ENCODE measurements at regions not wholly inside any gene's neighbourhood (a gene's known extent, or its start where the extent isn't known, plus 50 kb on each side); places are given as distances from the start of the nearest gene placed in this dataset.
A peak's percentile ranks its signal among the peaks of the same experiment; 100 is the strongest.
"Not testable (repeated sequence)": the region's sequence is repeated elsewhere in the genome, so short reads cannot be mapped to it uniquely, and the experiment has no call there.

DNA sequence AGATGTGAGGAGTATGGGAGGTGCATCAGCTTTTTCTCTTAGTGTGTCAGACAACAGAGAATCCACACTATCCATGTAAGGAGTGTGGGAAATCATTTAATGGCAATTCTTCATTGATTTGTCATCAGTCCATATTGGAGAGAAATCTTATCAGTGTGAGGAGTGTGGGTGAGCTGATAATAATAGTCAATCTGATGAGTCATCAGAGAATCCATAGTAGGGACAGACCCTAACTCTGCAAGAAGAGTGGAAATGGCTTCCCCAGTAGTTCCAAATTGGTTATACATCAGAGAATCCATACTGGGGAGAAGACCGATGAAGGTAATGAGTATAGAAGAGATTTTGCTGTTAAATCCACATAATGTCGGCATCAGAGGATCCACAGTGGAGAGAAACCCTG is 150.5 kb upstream of the THUMPD2 start:
- DNase-seq: no peak

DNA sequence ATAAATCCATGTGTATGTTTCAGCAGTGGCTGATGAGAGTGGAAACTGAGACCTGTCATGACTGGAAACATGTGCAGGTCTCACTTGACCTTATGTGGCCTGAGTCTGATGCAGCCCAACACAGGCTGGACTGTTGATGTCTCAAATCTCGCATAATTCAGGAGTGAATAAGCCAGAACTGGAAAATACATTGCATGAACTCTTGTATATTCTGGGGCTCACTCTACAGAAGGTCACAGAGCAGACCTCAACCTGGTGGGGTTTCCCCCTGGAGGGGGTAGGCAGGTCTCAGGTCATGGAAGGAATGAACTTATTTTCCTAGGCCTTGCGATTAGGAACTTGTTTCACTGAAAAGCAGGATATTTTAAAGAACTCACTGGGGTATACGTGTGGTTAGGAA is 146.3 kb upstream of the THUMPD2 start:
- no peak for DNase-seq

DNA sequence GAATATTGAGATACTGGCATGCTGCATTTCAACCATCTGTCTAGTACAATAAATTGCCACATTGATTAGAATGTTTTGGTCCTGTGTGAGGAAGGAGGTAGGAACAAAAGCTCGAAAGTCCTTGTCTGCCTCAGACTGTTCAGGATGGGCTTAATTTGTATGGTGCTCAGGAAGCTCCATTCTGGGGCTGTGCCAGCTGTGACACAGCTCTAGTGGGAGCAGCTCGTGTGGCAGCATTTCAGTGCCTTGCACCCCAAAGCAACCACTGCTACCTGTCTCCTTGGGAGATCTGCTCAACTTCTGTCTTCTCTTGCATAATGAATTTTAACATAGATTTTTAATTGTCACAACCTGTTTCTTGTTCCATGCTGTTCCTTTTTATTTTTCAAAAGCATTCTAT is 144.4 kb upstream of the THUMPD2 start:
- DNase-seq: no peak

DNA sequence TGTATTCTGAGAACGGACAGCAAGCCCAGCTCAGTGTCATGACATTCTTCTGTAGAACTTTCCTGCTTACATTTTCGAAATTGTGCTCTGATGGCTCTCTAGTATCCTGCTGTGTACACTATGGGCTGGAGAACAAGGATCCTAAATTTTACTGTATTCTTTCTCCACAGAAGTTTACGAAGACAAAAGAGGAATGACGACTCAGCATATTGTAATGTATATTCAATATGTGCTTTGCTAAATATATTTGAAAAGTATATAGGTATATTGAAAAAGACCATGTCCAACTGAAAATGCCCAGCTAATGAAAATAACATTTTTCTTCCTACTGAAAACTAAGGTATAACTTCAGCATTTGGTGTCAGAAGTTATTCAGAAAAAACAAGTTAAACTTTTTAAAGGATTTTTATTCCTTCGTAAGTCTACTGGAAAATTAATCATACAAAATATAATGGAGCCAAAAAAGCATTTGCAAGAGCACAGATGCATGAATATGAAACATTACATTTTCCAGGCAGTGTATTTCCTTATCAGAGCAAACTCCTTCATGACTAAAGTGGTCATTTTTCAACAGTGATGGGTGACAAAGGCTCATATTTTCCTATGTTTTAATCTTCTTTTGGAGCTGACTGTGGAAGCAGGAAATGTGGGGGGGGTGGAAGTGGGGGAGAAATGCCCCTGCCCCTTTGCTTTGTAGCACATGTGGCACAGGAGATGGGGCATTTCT is 143.8 kb upstream of the THUMPD2 start:
- no peak for DNase-seq

DNA sequence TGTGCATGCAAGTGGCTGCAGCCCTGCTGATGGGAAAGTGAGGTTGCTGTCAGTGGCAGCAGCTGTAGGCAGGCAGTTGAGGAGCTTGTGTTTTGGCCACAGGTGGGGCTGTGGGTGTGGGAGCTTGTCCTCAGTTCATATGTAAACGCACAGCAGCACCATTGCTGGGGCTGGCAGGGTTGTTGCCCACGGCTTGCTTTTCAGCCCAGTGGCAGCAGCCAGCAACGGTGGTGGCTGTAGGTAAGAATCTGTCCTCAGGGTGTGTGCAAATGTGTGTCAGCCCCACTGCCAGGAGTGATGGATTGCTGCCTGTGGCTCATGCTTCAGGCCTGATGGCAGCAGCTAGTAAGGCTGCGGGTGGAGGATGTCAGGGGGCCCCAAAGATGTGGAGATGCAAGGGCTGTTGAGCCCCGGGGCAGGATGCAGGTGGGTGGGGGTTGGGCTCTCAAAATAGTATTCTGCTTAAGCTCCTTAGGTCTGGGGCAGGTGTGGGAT is 141.3 kb upstream of the THUMPD2 start:
- no peak for DNase-seq

DNA sequence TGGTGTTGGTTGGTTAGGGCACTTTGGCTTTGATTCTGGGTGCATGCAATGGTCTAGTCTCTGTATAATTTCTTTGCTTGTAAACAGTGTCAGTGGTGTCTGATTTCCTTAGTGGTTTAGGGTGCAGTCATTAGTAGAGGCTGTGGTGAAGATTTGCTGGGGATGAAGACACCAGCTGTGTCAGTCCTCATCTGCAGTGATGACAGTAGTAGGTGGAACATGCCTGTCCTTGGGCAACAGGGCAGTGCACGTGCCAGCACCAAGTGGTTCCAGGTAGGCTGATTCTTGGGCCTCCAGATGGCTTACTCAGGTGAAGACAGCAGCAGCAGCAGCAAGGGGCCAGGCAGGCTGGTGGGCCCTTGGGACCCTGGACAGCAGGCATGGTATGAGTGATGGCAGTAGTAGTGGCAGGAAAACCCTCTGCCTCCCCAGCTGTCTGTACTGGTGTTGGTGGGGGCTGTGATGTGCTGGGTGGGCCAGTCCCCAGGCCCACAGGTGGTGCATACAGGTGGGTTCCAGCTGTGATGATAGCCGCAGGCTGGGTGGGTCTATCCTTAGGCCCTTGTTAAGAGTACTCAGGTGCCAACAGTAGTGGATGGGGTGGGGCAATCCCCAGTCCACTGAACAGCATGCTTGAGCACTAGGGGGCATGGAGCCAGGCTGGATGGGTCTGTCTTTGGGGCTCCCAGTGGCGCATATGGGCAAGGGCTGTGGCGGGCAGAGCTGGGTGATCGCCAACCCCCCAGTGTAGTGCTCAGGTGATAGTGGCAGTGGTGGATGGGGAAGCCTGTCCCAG is 140.7 kb upstream of the THUMPD2 start:
- DNase-seq: no peak

DNA sequence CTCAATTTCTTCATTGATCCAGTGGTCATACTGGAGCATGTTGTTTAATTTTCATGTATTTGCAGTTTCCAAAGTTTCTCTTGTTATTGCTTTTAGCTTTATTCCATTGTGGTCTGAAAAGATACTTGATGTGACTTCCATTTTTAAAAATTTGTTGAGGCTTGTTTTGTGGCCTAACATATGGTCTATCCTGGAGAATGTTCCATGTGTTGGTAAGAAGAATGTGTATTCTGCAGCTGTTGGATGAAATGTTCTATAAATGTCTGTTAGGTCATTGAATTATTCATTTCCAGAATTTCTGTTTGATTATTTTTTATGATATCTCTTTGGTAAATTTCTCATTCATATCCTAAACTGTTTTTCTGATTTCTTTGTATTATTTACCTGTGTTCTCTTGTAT is 139.8 kb upstream of the THUMPD2 start:
- no peak for DNase-seq

DNA sequence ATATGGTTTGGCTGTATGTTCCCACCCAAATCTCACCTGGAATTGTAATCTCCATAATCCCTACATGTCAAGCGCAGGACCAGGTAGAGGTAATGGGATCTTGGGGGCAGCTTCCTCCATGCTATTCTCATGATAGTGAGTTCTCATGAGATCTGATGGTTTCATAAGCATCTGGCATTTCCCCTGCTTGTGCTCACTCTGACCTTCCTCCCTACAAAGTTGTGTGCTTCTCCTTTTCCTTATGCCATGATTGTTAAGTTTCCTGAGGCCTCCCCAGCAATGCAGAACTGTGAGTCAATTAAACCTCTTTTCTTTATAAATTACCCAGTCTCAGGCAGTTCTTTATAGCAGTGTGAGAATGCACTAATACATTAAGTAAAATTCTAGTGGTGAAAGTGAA is 138.3 kb upstream of the THUMPD2 start:
- not testable (repeated sequence) for DNase-seq

DNA sequence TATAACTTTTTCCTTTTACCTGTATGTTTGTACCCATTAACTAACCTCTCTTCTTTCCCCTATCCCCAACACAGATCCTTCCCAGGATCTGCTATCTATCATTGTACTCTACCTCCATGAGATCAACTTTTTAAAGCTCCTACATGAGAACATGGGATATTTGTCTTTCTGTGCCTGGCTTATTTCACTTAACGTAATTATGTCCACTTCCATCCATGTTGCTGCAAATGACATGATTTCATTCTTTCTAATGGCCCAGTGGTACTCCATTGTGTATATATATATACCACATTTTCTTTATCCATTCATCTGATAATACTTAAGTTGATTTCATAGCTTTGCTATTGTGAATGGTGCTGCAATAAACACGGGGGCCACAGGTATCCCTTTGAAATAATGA is 135.9 kb upstream of the THUMPD2 start:
- DNase-seq: no peak

DNA sequence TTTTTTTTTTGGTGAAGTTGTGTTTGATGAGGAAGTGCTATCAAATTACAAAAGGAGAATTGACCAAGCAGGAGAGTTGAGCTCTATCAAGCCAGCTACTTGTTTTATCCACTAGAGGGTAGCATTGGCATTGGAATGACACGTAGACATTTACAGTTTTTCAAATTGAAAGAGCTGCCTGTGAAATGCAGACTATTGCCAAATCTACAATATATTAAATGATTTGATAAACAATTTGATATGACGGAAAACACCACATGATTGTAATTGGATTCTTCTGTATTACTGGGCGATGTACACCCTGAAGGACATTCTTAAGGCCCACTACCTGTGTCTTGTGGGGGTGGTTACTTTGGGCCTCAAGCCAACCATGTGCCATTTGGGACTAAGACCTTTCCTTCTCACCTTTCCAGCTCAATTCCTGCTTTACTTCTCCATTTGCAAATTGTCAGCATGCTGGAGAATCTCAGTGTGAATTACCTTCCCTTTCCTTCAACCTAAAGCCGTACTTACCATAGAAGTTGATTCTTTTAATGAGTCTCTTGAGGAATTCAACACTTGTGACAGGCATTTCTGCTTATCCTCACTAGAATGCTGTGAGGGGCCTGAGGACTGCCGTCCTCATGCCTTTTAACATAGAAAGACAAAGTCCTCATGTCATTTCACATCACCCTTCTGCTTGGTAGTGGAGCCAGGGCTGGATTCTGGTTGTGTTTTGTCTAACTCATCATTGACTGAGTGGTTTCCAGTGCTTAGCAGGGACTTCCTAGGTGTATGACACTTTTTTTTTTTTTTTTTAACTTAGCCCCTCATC is 134.8 kb upstream of the THUMPD2 start:
- DNase-seq: peak; percentile 44

DNA sequence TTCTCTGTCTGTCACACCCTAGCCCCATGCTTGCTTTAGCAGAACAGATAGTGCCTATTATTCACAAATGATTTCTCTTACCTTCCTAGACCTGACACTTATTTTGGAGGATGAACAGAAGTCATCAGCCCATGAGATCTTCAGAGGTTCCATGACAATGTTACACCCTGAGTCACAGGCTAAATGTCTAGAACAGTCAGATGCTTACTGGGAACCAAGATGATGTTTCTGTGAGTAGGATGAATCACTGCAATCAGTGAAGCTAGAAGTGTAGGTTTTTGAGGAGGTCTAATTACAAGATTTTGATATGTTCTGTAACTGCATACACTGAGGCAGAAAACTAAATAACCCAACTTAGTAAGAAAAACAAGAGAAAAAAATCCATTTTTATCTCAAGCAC is 123.0 kb upstream of the THUMPD2 start:
- no peak for DNase-seq

DNA sequence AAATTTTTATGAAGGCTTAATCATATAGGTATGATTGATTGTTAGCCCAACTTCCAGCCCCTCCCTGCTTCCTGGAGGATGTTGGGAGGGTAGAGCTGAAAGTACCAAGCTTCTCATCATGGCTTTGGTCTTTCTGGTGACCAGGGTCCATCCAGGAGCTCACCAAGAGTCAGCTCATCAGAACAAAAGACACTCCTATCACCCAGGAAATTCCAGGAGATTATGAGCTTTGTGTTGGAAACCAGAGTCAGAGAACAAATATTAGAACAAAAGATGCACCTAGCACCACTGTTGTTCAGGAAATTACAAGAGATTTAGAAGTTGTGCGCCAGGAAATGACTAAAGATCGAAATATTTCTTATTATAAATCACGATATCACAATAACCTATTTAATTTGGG is 119.9 kb upstream of the THUMPD2 start:
- no peak for DNase-seq

DNA sequence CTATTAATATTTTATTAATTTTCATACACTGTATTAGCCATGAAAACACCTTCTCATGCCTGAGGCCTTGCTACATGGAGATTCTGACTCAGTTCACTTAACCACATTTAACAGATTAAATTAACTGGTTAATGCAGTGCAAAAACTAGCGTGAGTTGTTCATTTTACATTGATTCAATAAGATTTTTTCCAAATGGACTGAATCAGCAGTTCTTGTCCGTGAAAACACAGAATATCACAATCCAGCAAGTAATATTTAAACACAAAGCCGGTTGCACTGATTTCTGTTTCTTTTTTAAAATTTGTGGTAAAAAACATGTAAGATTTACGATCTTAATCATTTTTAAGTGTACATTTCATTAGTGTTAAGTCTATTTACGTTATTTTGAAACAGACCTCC is 118.2 kb upstream of the THUMPD2 start:
- no peak for DNase-seq

DNA sequence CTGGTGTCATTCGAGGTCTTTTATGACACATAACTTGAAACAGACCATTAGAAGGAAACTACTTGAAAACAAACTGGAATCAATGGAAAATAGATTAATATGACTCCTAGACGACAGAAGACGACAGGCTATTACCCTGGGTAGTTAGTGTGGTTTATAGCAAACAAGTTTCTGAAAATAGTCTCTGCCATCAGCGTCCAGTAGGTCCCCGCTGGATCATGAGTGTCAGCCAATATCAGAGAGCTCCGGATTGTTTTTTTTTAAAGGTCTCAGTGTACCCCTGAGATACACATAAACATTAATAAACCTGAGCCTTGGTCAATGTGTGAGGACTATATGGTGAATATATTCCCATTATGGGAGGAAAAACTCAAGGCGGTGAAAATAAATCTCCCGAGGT is 115.0 kb upstream of the THUMPD2 start:
- DNase-seq: no peak

DNA sequence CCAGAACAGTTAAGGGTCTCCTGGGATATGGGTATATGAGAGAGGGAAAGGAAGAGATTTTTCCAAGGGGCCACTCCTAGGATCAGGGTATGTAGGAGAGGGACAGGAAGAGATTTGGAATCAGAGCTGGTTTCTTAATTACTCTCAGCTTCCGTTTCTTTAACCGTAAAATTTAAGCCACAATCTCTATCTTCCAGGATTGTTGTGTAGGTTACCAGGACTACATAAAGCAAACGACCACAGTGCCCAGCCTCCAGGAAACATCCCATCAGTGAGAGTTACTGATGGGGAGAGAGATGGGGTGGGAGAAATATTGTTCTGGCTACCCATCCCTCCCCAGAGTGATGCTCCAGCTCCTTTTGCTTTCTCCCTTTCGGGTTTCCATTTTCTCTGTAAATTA is 114.6 kb upstream of the THUMPD2 start:
- no peak for DNase-seq

DNA sequence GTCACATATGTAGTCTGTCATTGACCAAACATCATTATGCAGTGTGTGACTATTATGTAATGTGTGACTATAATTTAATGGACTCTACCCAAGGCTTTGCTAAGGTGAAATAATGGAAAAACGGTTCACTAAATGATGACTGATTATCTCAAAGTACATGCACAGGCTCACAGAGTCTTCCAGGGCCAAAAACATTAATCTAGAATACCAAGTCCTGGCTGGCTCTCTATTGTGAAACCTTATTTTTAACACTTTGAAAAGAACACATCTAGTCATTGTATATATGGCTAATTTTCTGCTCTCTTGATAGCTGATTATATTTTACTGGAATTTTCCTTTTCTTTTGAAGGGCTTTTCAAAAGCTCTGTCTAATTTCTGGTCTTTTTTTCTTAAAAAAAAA is 102.9 kb upstream of the THUMPD2 start:
- DNase-seq: no peak

DNA sequence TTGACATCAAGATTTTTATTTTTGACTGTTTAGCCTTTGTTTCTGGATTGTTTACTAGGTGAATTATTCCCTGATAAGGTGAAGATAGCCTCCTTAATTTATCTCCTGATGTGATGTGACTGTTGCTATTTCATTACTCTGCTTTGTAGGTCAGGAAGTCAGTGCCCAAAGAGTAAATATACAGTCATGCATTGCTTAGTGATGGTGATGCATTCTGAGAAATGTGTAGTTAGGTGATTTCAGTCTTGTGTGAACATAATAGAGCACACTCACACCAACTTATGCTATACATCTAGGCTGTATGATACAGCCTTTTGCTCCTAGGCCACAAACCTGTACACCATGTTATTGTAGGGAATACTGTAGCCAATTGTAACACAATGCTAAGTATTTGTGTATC is 102.4 kb upstream of the THUMPD2 start:
- no peak for DNase-seq

DNA sequence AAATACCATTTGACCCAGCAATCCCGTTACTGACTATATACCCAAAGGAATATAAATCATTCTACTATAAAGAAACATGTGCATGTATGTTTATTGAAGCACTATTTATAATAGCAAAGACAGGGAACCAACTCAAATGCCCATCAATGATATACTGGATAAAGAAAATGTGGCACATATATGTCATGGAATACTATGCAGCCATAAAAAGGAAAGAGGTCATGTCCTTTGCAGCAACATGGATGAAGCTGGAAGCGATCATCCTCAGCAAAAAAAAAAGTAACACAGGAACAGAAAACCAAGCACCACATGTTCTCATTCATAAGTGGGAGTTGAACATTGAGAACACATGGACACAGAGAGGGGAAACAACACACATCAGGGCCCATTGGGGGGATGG is 99.9 kb upstream of the THUMPD2 start:
- not testable (repeated sequence) for DNase-seq

DNA sequence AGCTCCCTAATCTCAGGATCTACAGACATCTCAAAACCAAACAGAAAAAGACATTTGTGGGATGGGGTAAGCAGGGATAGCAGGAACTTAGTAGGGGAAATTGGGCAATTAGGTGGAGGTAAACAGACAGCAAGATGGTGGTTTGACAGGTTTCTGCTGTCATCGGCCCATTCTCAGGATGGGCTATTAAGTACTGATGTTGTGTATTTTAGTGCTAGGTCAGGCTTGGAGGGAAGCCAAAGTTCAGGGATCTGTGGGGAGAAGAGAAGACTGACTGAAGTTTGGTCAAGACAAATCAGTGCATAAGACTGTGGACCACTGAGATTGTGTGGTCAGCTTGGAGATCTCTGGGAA is 96.8 kb upstream of the THUMPD2 start:
- DNase-seq: no peak

DNA sequence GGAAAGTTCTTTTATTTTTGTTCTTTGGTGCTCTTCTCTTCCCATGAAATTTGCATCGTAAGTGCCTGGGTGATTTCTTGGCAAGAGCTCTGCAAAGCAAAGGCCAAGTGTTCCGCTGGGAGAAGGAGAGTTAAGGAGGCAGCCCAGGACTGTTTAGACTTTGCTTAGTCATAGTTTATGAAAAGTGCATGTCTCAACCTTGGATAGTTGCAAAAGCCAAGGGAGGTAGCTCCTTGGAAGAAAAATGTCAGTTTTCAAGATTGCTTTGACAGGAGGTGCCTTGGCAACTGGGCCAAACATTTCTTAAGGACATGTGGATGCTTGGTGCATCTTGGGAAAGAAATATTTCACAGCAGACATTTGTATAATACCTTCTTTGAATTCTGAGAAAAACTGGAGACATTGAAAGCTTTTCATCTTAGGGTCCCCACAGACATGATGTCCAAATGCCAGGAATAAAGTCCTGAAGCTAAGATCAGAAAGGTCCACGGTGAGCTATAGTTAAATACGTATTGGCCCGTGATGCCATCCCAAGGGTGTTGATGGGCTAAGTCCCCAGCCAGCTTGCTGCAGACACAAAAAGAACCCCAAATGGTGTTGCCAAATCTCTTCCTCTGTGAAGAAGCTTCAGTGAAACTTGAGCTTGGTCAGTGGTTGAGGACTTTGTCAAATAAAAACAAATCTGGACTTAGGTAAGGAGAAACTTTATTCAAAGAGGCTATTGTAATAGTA is 96.3 kb upstream of the THUMPD2 start:
- no peak for DNase-seq

DNA sequence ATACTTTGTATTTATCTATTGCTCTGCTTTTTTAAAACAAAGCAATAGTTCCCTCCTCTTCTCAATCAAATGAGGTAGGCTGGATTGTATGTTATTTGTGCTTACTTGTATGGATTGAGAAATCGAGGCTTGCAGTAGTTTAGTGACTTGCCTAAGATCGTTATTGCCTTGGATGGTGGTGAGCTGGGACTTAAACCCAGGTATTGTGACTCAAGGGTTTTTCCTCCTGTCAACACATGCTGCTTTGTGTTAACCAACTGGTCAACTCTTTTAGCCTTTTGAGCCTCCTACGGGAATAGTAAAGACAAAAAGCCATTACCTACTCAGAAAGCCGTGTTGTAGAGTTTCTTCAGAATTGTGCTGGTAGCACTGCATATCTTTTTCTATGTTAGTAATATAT is 95.2 kb upstream of the THUMPD2 start:
- DNase-seq: no peak

DNA sequence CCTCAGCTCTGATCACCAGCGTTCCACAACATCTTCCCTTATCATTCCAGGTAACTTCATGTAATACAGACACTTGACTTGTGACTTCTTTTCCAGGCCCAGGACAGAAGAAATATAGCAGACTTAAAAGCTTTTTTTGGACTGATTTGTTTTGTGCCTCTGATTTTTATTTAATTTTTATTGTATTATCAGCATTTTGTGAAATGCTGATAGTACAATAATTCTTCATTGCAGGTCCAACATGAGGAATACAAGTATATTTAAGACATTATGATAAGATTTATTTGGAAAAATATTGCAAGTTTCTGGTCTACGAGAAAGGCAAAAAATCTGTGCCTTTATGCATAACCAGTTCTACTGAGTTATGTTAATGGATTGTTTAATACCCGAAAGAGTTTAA is 94.5 kb upstream of the THUMPD2 start:
- no peak for DNase-seq

DNA sequence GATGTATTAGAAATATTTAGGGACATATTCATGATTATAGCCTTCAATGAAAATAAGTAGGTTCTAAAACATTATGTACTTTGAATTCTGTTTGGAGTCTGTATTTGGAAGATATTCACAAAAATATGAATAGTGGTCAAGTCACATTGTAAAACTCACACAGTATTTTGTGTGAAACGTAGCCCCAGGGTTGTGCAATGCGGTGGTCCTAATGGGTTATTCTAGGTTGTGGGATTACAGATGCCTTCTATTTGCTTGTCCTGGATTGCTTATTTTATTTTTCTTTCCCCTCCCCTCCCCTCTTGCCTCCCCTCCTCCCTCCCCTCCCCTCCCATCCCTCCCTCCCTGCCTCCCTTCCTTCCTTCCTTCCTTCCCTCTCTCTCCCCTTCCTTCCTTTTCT is 93.7 kb upstream of the THUMPD2 start:
- no peak for DNase-seq
